ENCODE measurements at regions not wholly inside any gene's neighbourhood (a gene's known extent, or its start where the extent isn't known, plus 50 kb on each side); places are given as distances from the start of the nearest gene placed in this dataset.

DNA sequence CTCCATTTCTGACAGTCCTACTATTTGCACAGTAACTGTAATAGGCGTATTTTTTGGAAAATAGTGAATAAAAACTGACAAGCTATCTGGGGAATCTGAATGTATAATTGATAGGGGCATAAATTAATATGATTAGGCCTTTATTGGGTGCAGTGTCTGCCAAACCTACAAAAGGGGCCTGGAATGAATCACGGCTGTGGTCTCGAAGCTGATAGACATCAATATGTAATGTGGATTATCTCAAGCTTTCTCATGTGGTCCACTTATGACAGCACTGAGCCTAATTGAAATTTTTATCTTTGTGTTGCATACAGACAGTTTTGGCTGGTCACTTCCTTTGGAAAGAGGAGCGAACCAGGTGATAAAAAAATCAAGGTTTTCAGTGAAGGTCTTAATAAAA, 450.4 kb downstream of the GPATCH2 start:
- DNase-seq: no peak
- intact Hi-C loops (cut with DNase I): no loop called here
- no peak for ATAC-seq (ENCODE audit: poor library complexity)

- intact Hi-C loops (cut with DNase I): no loop called here
- DNase-seq (no peak), ATAC-seq (ENCODE audit: poor library complexity) (no peak)
Observed at GRCh38 chr1:217164403-217164802, 441.2 kb upstream of the ESRRG start.

- ATAC-seq (ENCODE audit: poor library complexity) (no peak), DNase-seq (no peak)
- intact Hi-C loops (cut with DNase I): no loop called here
Observed at GRCh38 chr1:217153361-217153760, 430.1 kb upstream of the ESRRG start.

DNA sequence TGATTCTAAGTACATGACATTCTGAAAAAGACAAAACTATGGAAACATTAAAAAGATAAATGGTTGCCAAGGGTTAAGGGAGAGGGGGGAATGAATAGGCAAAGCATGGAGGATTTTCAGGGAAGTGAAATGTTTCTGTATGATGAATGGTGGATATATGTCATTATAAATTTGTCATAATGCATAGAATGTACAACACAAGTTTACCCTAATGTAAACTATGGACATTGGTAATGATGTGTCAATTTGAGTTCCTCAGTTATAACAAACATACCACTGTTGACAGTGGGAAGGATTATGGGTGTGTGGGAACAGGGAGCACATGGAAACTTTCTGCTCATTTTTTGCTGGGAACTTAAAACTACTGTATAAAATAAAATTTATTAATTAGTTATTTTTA, 427.1 kb upstream of the ESRRG start:
- intact Hi-C loops (cut with DNase I): no loop called here
- DNase-seq: no peak
- ATAC-seq (ENCODE audit: poor library complexity): no peak

DNA sequence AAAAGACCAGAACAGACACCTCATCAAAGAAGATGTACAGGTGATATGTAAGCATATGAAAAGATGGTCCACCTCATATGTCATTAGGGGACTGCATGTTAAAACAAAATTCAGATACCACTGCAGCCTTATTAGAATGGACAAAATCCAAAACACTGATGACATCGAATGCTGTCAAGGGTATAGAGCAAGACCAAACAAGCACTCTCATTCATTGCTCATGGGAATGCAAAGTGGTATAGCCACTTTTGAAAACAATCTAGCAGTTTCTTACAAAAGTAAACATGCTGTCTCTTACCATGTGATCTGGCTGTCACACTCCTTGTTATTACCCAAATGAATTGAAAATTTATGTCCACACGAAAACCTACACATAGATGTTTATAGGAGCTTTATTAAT, 426.6 kb upstream of the ESRRG start:
- ATAC-seq (ENCODE audit: poor library complexity): no peak

DNA sequence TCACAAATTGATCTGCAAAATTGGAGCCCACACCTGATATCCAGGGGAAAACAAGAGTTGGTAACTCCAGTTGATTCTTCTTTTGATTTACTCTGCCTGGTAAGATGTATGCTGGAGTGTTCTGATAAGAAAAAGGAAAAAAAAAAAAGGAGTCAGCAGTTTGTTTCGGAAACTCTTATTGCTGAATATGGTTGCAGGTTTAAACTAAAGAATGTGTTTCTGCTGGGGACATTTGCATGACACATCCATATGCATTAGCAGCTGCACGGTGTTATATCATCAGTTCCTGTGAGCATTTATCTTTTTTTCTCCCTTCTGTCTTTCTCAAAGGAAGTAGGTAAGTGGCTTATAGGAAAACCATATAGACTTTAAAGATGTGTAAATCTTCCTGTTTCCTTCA, 418.5 kb upstream of the ESRRG start:
- DNase-seq: no peak
- ATAC-seq (ENCODE audit: poor library complexity): no peak
- intact Hi-C loops (cut with DNase I): no loop called here

More for the DNA sequence above, 426.6 kb upstream of the ESRRG start:
- intact Hi-C loops (cut with DNase I): no loop called here
- DNase-seq: no peak

- peak; percentile 46 for DNase-seq
- intact Hi-C loops (cut with DNase I): no loop called here
- peak; percentile 66 for ATAC-seq (ENCODE audit: poor library complexity)
Observed at GRCh38 chr1:217140041-217140901, 417.0 kb upstream of the ESRRG start.

GRCh38 chr1:217139513-217139912, 416.3 kb upstream of the ESRRG start:
- ATAC-seq (ENCODE audit: poor library complexity): peak; percentile 55
- intact Hi-C loops (cut with DNase I): no loop called here
- peak; percentile 49 for DNase-seq

DNA sequence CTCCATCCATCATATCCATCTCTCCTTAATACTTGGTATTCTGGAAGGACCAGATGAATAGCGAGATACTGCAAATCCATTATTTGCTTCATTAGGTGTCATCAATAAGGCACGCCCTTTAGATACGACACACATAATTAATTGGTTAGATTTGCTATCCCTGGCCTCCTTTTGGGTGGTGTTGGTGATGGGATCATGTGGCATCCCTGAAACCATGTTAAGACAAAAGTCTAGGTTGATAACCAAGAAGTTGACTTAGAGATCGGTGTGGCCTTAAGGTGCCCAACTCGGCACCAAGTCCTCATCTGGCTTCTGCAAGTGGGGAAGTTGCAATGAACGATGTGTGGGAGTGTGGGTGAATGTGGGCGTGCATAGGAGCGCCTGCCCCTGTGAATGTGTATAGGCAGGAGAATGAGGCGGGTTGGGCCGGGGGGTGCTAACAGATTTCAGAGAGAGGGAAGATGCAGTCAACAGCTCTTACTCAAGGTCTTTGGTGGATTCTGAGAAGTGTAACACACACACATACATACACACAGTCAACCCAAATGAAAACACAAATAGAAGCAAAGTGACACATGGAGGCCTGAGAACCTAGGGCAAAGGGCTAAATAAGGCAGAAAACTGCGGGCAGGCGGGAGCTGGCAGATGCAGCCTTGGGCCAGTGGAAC, 415.7 kb upstream of the ESRRG start:
- intact Hi-C loops (cut with DNase I): no loop called here
- no peak for ATAC-seq (ENCODE audit: poor library complexity)

GRCh38 chr1:217138173-217138765, 415.0 kb upstream of the ESRRG start:
- ATAC-seq (ENCODE audit: poor library complexity) (no peak), DNase-seq (no peak)
- intact Hi-C loops (cut with DNase I): no loop called here

More for the DNA sequence above, 415.7 kb upstream of the ESRRG start:
- DNase-seq: no peak

- peak; percentile 16 for ATAC-seq (ENCODE audit: poor library complexity)
- intact Hi-C loops (cut with DNase I): no loop called here
- peak; percentile 38 for DNase-seq
Observed at GRCh38 chr1:217137210-217137881, 414.1 kb upstream of the ESRRG start.

GRCh38 chr1:217136895-217137205, 413.6 kb upstream of the ESRRG start:
- no peak for ATAC-seq (ENCODE audit: poor library complexity)
- intact Hi-C loops (cut with DNase I): no loop called here
- no peak for DNase-seq

GRCh38 chr1:217135987-217136894, 413.0 kb upstream of the ESRRG start:
- no peak for DNase-seq
- intact Hi-C loops (cut with DNase I): no loop called here
- no peak for ATAC-seq (ENCODE audit: poor library complexity)

GRCh38 chr1:217135569-217135915, 412.3 kb upstream of the ESRRG start:
- DNase-seq: peak; percentile 58
- intact Hi-C loops (cut with DNase I): no loop called here
- peak; percentile 42 for ATAC-seq (ENCODE audit: poor library complexity)

DNA sequence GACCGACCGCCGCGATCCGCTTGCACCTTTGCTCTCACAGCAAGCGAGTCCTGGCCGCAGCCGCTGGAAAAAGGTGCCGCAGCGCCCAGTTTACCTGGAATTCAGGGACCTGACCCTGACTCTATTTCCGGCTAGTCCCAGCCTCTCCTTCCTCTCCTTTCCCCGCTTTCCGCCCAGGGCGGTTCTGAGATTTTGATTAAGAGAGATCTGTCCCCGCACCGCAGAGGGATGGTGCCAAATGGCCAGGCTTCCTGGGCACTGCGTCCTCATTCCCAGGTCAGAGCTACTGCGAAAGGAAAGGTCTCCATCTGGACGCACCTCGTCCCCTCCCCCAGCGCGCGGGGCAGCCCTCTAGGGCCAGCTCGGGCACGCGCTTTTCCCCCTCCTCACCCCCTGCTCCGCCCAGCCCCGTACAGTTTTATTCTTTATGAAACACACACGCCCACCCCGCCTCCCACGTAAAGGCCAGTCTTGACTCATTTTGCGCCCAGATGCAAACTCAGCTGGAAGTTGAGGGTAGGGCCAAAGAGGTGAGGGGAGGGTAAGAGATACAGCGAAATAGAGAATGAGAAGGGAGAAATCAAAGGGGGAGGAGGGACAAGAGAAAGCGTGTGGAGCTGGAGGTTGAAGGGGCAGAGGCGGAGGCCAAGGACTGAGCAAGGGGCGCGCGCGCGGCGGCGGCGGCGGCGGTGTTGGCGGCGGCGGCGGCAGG, 411.8 kb upstream of the ESRRG start:
- peak; percentile 41 for DNase-seq
- intact Hi-C loops (cut with DNase I): no loop called here
- peak; percentile 61 for ATAC-seq (ENCODE audit: poor library complexity)

- intact Hi-C loops (cut with DNase I): no loop called here
- ATAC-seq (ENCODE audit: poor library complexity) (peak; percentile 48), DNase-seq (peak; percentile 41)
Observed at GRCh38 chr1:217133958-217134856, 411.0 kb upstream of the ESRRG start.

DNA sequence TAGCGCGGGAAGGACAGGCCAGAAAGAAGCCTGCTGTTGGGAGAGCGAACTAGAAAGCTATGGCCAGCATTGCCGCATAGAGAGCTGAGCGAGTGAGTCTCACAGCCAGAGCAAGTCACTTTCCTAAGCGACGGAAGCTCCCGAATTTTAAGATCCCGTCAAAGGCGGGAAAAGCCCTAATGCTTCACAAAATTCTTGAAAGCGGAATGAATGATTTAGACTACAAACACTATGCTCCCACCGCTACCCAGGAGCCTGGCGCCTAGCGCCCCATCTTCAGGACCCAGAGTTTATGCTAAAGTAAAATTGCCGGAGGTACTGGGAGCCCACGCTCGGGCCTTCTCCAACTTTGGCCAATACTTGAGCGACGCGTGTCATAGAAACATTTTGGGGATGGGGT, 409.9 kb upstream of the ESRRG start:
- no peak for DNase-seq
- intact Hi-C loops (cut with DNase I): no loop called here
- no peak for ATAC-seq (ENCODE audit: poor library complexity)
